Testis (tissue), 2 donors: ENCODE measurements at regions not wholly inside any gene's neighbourhood (a gene's known extent, or its start where the extent isn't known, plus 50 kb on each side); places are given as distances from the start of the nearest gene placed in this dataset.

Source experiments
- POLR2A ChIP-seq: fragments of 450-650 bp; IDR thresholded peaks from one replicate; pipeline ENCODE4 v1.6.1; 2017; ENCODE audit warnings: antibody characterized with exemption, mild to moderate bottlenecking, moderate library complexity
- TF ChIP-seq, protein P1 (sequence below), 3 experiments: fragments of 450-650 bp in 2 of 3; fragments of 200-600 bp in 1 of 3; sonication (generic) in 1 of 3; IDR thresholded peaks; one replicate each; pipeline ENCODE4 v1.5.1; 2016 to 2019; ENCODE audit warnings: antibody characterized with exemption in 3 of 3, mild to moderate bottlenecking in 2 of 3, moderate library complexity in 1 of 3

DNA sequence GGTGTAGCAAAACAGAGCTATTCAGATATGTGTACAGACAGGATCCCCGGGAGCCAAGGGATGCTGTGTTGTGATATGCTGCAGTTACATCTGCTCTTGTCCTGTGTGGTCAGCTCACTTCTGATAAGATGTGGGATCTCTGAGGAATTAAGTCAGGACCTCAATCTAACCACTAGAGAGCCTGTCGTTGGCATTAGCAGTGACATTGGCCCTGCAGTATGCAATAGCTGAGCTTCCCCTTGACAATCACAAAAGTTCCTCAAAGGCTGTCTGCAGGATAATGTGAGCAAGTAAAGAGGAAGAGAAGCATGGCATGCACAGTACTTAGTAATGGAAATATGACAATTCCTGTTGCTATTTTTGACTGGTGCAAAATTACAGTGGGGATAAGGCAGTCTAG, 203.4 kb upstream of the MIR17HG start:
- no peak for TF ChIP-seq POLR2A
- TF ChIP-seq, protein P1, sequence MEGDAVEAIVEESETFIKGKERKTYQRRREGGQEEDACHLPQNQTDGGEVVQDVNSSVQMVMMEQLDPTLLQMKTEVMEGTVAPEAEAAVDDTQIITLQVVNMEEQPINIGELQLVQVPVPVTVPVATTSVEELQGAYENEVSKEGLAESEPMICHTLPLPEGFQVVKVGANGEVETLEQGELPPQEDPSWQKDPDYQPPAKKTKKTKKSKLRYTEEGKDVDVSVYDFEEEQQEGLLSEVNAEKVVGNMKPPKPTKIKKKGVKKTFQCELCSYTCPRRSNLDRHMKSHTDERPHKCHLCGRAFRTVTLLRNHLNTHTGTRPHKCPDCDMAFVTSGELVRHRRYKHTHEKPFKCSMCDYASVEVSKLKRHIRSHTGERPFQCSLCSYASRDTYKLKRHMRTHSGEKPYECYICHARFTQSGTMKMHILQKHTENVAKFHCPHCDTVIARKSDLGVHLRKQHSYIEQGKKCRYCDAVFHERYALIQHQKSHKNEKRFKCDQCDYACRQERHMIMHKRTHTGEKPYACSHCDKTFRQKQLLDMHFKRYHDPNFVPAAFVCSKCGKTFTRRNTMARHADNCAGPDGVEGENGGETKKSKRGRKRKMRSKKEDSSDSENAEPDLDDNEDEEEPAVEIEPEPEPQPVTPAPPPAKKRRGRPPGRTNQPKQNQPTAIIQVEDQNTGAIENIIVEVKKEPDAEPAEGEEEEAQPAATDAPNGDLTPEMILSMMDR (IDR thresholded peaks at IDR 0.05), result no peak
